SK-N-MC (cell line): ENCODE measurements at regions not wholly inside any gene's neighbourhood (a gene's known extent, or its start where the extent isn't known, plus 50 kb on each side); places are given as distances from the start of the nearest gene placed in this dataset.
"Not testable (repeated sequence)": the region's sequence is repeated elsewhere in the genome, so short reads cannot be mapped to it uniquely, and the experiment has no call there.

ENCODE experiments used
- DNase-seq: peaks from one replicate; pipeline ENCODE4 v3.0.0-alpha.2; 2011; ENCODE audit warnings: low read depth, low spot score
- H3K27ac ChIP-seq: fragments of 200-600 bp; sonication (generic); 2 replicates; pipeline ENCODE4 v1.5.1; 2016; ENCODE audit warnings: mixed run types
- H3K36me3 ChIP-seq: fragments of 200-600 bp; sonication (generic); 2 replicates; pipeline ENCODE4 v1.6.1; 2017; ENCODE audit warnings: antibody characterized with exemption, low read length, mixed read lengths; ENCODE audit not compliant: insufficient read depth
- H3K4me3 ChIP-seq: fragments of 200-600 bp; sonication (generic); 2 replicates; pipeline ENCODE4 v1.5.1; 2016
- H3K9ac ChIP-seq: fragments of 200-600 bp; sonication (generic); 2 replicates; pipeline ENCODE4 v1.8.0; 2017; ENCODE audit warnings: mixed run types, mixed read lengths; ENCODE audit not compliant: insufficient read length
- H3K9me3 ChIP-seq: fragments of 200-600 bp; sonication (generic); 2 replicates; pipeline ENCODE4 v1.6.1; 2017; ENCODE audit warnings: low read depth, mild to moderate bottlenecking, antibody characterized with exemption, low read length, moderate library complexity, mixed read lengths
- EZH2 ChIP-seq: fragments of 200-600 bp; sonication (generic); IDR thresholded peaks from one replicate; pipeline ENCODE4 v1.6.1; 2017; ENCODE audit warnings: antibody characterized with exemption
- FOXP2 ChIP-seq: optimal IDR thresholded peaks from 2 replicates; pipeline ENCODE3; 2011; ENCODE audit warnings: mild to moderate bottlenecking, moderate library complexity; ENCODE audit not compliant: insufficient read depth; ENCODE audit errors: extremely low read length, control extremely low read depth
- POLR2AphosphoS5 ChIP-seq: IDR thresholded peaks from 2 replicates; pipeline ENCODE4 v1.6.1; 2012; ENCODE audit warnings: mild to moderate bottlenecking, low read depth, low read length, borderline replicate concordance

- Histone ChIP-seq H3K27ac (no peak overlapping the region), H3K9me3 (no peaks in the 10 kb centered on the region), H3K4me3 (no peak overlapping the region), H3K9ac (no peak overlapping the region), H3K36me3 (no peaks in the 10 kb centered on the region)
- no peak for DNase-seq
- no peak for TF ChIP-seq EZH2
- TF ChIP-seq FOXP2, result no peak
- TF ChIP-seq POLR2AphosphoS5, result no peak
Measured at GRCh38 chr6:96436398-96436797, 85.2 kb upstream of the UFL1 start.

GRCh38 chr6:96437228-96437627 is 84.4 kb upstream of the UFL1 start:
- H3K36me3 ChIP-seq, H3K4me3 ChIP-seq, H3K9me3 ChIP-seq, DNase-seq, H3K9ac ChIP-seq, H3K27ac ChIP-seq: not testable (repeated sequence)

DNA sequence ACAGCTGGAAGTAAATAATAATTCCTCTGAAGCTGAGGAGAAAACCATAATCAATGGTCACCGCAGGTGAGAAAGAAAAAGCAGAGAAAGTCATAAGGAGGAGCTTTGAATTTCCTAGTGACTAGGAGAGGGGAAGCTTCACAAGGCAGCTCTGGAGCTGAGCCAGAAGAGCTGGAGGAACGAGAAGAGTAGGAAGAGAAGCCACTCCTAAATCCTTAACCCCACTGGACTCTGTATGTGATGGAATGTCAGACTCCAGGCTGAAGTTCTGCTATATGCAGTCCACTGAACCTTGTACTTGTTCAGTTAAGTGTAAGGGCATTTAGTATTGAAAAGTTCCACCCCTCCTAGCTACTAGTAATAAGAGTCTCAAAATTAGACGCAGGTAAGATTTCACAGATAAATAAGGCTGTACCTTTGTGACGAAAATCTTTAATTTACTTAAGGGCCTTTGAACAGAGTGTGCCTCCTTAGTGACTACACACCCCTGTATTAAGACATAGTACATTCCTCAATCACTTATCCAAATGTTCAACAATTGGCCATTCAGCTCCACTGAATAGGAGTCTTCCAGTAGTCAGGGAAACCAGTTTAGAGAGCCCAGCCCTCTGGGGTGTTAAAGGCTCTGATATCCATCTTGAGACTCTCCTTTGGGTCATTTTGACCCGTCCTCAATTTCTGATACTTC is 71.4 kb upstream of the UFL1 start:
- no peak overlapping the region for H3K9ac ChIP-seq
- H3K4me3 ChIP-seq, result no peak overlapping the region
- no peak overlapping the region for H3K27ac ChIP-seq
- no peaks in the 10 kb centered on the region for H3K9me3 ChIP-seq
- no peaks in the 10 kb centered on the region for H3K36me3 ChIP-seq
- DNase-seq, result no peak
- TF ChIP-seq POLR2AphosphoS5 (no peak), FOXP2 (no peak), EZH2 (no peak)

- H3K27ac ChIP-seq, result no peak overlapping the region
- H3K4me3 ChIP-seq, result no peak overlapping the region
- no peak for DNase-seq
- H3K9ac ChIP-seq, result no peak overlapping the region
- TF ChIP-seq POLR2AphosphoS5 (no peak), EZH2 (no peak), FOXP2 (no peak)
- no peaks in the 10 kb centered on the region for H3K36me3 ChIP-seq
- H3K9me3 ChIP-seq, result no peaks in the 10 kb centered on the region
Measured at GRCh38 chr6:96450770-96451130, 70.9 kb upstream of the UFL1 start.

DNA sequence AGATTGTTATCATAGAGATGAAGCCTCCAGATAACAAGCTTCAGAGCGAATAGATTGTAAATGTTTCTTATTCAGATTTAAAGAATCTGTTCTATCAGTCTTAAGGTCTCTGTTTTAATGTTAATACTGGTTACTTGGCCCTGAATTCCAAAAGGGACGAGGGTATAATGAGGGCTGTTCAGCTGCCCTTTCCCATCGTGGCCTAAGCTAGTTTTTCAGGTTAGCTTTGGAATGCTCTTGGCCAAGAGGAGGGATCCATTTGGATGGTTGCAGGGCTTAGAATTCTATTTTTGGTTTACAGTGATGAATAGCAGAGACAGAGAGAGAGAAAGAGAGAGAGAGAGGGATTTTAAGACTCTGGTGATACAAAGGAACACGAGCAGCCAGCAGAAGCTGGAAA is 62.8 kb upstream of the UFL1 start:
- no peak for TF ChIP-seq EZH2
- TF ChIP-seq POLR2AphosphoS5, result no peak
- TF ChIP-seq FOXP2, result no peak
- no peak overlapping the region for H3K4me3 ChIP-seq
- H3K36me3 ChIP-seq, result no peaks in the 10 kb centered on the region
- H3K27ac ChIP-seq, result no peak overlapping the region
- no peak overlapping the region for H3K9ac ChIP-seq
- no peak for DNase-seq
- H3K9me3 ChIP-seq, result no peaks in the 10 kb centered on the region

- no peak overlapping the region for H3K4me3 ChIP-seq
- H3K9me3 ChIP-seq, result no peaks in the 10 kb centered on the region
- no peak for TF ChIP-seq POLR2AphosphoS5
- TF ChIP-seq EZH2, result no peak
- TF ChIP-seq FOXP2, result no peak
- H3K9ac ChIP-seq, result no peak overlapping the region
- no peak for DNase-seq
- H3K36me3 ChIP-seq, result no peaks in the 10 kb centered on the region
- H3K27ac ChIP-seq, result no peak overlapping the region
Measured at GRCh38 chr6:96460052-96460700, 61.4 kb upstream of the UFL1 start.

GRCh38 chr6:96465321-96465903 is 56.2 kb upstream of the UFL1 start:
- Histone ChIP-seq H3K9me3 (no peaks in the 10 kb centered on the region), H3K4me3 (no peak overlapping the region), H3K9ac (no peak overlapping the region), H3K36me3 (no peaks in the 10 kb centered on the region), H3K27ac (no peak overlapping the region)
- TF ChIP-seq EZH2, result no peak
- no peak for TF ChIP-seq FOXP2
- no peak for TF ChIP-seq POLR2AphosphoS5
- DNase-seq, result no peak

- Histone ChIP-seq H3K9ac (no peak overlapping the region), H3K4me3 (no peak overlapping the region), H3K36me3 (no peaks in the 10 kb centered on the region), H3K9me3 (no peaks in the 10 kb centered on the region), H3K27ac (no peak overlapping the region)
- TF ChIP-seq POLR2AphosphoS5 (no peak), EZH2 (no peak), FOXP2 (no peak)
- DNase-seq, result no peak
Measured at GRCh38 chr6:96466147-96466863, 55.3 kb upstream of the UFL1 start.

DNA sequence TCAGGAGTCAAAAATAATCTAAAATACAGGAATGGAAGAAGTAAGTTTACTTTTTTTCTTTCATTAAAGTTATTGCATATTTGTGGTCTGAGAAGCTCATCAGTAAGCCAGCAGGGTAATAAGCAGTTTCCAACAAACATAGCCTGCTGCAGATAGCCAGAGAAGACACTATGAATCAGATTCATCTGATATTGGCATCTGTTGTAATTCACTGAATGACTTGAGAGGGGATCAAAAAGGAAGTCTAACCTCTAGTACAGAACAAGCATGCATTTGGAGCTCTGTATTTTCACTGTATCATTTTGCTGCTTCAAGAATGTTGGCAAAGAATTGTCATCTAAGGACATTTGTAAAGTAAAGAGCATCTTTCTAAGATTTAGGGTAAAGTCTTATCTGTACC is 53.8 kb upstream of the UFL1 start:
- Histone ChIP-seq H3K36me3 (no peaks in the 10 kb centered on the region), H3K4me3 (no peak overlapping the region), H3K9me3 (no peaks in the 10 kb centered on the region), H3K27ac (no peak overlapping the region), H3K9ac (no peak overlapping the region)
- TF ChIP-seq EZH2, result no peak
- TF ChIP-seq FOXP2, result no peak
- TF ChIP-seq POLR2AphosphoS5, result no peak
- DNase-seq, result no peak
